DMS153 treated with DMSO at 0.1 percent for 48 hours (cell line): ENCODE measurements at regions not wholly inside any gene's neighbourhood (a gene's known extent, or its start where the extent isn't known, plus 50 kb on each side); places are given as distances from the start of the nearest gene placed in this dataset.

Experiments used
- DNase-seq: peaks from one replicate; lab custom pipeline; 2025; ENCODE audit not compliant: unreplicated experiment; lab: John Stamatoyannopoulos, UW

DNA sequence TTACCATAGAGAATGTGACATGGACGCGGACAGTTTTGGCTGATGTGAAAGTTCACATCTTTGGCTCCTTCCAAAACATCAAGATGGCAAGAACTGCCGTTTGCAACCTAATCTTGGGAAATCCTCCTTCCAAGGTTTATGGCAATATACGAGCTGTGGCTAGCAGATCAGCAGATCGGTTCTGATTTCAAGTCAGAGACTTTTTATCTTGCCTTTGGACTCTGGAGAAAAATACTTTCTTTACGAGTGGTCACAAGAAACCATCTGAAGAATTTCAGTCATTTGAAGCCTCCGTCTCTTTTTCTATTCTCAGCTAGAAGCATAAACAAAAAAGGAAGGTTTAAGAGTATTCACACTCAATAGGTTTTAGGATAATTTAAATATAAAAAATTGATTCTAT lies 153.5 kb upstream of the MEIS2 start:
- DNase-seq: no peak

GRCh38 chr15:37260255-37260654 lies 159.9 kb upstream of the MEIS2 start:
- no peak for DNase-seq

DNA sequence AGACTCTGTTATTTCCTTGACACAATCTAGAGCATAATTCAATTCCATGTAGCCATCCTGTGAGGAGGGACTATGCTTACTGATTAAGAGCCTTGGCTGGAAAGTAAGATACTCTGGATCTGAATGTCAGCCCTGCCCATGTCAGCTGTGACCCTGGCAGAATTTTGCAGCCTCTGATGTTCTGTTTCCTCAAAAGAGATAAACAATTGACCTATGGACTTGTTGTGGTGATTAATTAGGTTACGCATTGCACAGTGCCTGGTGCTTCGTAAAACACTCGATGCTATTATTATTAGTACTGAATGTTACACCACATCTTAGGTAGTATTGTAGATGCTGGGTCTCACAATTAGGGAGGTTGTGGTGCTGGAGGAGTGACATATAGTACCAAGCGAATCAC lies 161.3 kb upstream of the MEIS2 start:
- no peak for DNase-seq

DNA sequence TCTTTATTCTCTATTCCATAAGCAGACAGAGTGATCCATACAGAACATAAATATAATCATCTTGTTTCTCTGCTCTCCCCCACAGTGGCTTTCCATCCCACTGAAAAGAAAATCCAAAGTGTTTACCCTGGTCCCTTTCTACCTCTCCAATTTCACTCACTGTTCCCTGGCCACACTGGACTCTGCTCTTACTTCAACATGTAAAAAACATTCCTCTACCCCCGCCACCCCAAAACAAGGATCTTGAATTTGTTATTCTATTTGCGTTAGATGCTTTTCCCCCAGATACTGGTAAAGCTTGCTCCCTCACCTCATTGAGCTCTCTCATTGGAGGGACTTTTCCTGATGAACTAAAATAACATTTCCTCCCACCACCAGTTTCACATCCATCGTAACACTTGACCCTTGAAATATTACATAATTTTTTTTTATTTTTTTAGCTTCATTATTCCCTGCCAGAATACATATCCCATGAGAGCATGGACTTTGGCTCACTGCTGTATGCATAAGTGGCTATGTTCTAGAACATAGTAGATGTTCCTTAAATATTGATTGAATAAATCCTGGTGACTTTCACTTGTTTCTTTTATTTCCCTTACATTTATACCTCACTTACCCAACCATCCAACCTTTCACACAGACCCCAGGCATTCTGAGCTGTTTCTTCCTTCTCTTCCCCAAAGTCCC lies 162.7 kb upstream of the MEIS2 start:
- DNase-seq: no peak

- no peak for DNase-seq
These were observed 188.9 kb upstream of the MEIS2 start for GRCh38 chr15:37289109-37289765.

DNA sequence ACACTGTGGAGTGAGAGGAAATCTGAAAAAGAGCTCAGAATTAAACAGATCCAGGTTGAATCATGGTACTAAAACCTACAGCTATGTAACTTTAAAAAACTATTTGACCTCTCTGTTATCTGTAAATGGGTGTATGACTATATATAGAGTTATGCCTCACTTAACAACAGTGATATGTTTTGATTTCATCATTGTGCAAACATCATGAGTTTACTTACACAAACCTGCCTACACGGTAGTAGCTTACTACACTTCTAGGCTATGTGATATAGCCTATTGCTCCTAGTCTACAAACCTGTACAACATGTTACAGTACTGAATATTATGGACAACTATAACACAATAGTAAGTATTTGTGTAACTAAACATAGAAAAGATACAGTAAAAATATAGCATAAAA lies 191.6 kb upstream of the MEIS2 start:
- no peak for DNase-seq

GRCh38 chr15:37298271-37298670 lies 197.9 kb upstream of the MEIS2 start:
- no peak for DNase-seq

DNA sequence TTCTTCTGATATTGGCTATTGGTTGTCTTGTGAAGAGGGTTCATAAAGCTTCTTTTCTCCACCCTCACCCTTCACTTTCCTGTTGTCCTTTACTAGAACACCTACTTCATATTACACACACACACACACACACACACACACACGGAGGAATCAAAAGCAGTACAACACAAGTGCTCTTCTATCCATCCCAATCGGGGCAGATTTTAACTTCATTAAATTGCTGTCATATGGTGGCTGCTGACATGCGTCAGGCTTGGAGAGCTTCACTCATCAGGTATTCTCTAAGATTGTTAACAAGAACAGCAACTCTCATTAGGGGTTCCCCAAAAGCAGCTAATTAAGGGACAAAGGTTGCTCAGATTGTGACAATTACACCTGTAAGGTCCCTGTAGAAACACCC lies 239.1 kb upstream of the MEIS2 start:
- no peak for DNase-seq

GRCh38 chr15:37339856-37340255 lies 239.5 kb upstream of the MEIS2 start:
- DNase-seq: no peak

GRCh38 chr15:37340438-37340837 lies 240.1 kb upstream of the MEIS2 start:
- no peak for DNase-seq

- DNase-seq: no peak
These were observed 258.9 kb upstream of the MEIS2 start for GRCh38 chr15:37359101-37359892.

DNA sequence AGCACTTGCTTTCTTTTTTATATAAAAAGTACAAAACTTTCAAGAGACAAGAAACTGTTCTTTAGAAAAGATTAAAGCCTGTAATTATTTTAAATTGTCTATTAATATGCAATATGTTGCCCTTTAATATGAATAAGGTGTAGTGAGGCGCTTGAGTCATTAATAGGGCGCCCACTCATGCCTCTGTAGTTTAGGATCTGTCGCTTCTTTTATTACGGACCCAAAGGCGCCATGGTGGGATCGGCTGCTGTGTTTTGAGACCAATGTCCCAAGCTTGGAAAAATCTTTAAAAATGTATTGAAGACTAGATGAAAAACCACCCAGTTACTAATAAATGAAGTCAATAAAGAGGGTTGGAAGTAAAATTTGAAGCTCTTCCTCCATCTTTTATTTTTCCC lies 259.5 kb upstream of the MEIS2 start:
- no peak for DNase-seq

- no peak for DNase-seq
These were observed 260.4 kb upstream of the MEIS2 start for GRCh38 chr15:37360724-37361123.

- DNase-seq: no peak
These were observed 261.3 kb upstream of the MEIS2 start for GRCh38 chr15:37361621-37362020.

DNA sequence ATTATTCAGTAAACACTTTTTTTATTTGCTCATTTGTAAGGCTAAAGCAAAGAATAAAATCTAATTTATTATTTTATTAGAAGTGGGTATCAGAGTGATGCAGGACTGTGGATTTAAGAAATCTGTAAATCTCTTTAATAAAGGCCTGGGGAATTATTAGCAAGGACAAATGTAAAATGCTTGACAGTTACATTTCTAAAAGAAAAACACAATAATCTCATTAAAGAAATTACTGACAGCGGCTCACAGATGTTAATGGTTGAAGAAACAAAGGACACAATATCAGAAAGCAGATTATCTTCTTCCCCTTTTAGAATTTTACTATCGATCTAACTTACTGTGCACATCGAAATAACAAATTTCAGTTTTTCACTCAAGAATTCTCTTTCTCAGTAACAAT lies 262.1 kb upstream of the MEIS2 start:
- DNase-seq: no peak

DNA sequence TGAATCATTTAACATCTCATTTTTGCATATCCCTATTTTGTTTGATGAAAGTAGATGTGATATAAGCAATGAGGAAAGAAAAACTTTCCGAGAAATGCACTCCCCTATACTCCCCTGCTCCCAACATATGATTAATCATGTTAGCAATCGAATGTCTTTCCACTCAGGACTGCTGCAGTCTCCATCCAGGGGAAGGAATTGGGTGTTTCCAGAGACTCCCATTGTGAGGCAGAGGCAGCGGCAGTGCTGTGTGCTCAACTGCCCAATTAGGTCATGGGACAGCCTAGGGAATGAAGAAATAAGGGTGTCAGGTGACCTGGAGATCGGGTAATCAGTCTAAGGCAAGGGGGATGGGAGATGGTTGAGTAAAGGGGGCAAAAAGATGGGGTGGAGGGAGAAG lies 268.6 kb upstream of the MEIS2 start:
- no peak for DNase-seq

GRCh38 chr15:37370941-37371340 lies 270.6 kb upstream of the MEIS2 start:
- DNase-seq: no peak

- DNase-seq: no peak
These were observed 271.7 kb upstream of the MEIS2 start for GRCh38 chr15:37372064-37372463.

- no peak for DNase-seq
These were observed 275.2 kb upstream of the MEIS2 start for GRCh38 chr15:37375519-37375918.

GRCh38 chr15:37377428-37377827 lies 277.1 kb upstream of the MEIS2 start:
- no peak for DNase-seq

GRCh38 chr15:37394402-37395099 lies 294.2 kb upstream of the MEIS2 start:
- DNase-seq: no peak

DNA sequence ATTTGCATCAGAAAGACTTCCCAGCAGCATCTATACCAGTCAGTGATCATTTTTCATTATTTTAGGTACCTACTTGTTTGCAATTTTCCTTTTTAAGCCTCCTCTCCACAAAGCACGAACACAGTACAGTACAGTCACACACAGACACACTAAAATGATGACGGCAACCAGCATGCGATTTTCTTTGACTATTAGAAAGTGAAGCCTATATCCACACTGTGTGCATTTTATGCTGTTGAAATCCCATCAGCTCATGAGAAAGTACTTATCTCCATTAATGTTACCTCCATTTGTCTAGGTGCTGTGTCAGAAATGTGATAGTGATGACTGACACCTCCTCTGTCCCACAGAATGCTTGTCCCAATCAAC lies 294.7 kb upstream of the MEIS2 start:
- no peak for DNase-seq
